Thyroid gland (tissue), 4 donors: ENCODE measurements at regions not wholly inside any gene's neighbourhood (a gene's known extent, or its start where the extent isn't known, plus 50 kb on each side); places are given as distances from the start of the nearest gene placed in this dataset.

Source experiments
- CTCF ChIP-seq, 6 experiments: fragments of 200-600 bp in 3 of 6; fragments of 450-650 bp in 3 of 6; sonication (generic) in 3 of 6; IDR thresholded peaks; one replicate each; pipeline ENCODE4 v1.5.1; 2016 to 2019; ENCODE audit warnings: antibody characterized with exemption in 6 of 6, mild to moderate bottlenecking in 2 of 6, inconsistent platforms in 1 of 6, moderate library complexity in 1 of 6
- POLR2A ChIP-seq, 2 donors: fragments of 450-650 bp; IDR thresholded peaks; one replicate each; pipeline ENCODE4 v1.6.1; 2017; ENCODE audit warnings: antibody characterized with exemption in 2 of 2, mild to moderate bottlenecking in 2 of 2, moderate library complexity in 1 of 2

GRCh38 chr1:69088571-69088970, 479.2 kb upstream of the LRRC7 start:
- TF ChIP-seq CTCF (IDR thresholded peaks at IDR 0.05) (no peak), POLR2A (IDR thresholded peaks at IDR 0.05) (no peak)
